Mesendoderm (in vitro differentiated cells): ENCODE measurements at regions not wholly inside any gene's neighbourhood (a gene's known extent, or its start where the extent isn't known, plus 50 kb on each side); places are given as distances from the start of the nearest gene placed in this dataset.

Experiments
- DNase-seq: peaks from one replicate; pipeline ENCODE4 v3.0.0; 2013
- H2AK5ac ChIP-seq: 2 replicates; pipeline ENCODE4 v1.6.1; 2013; ENCODE audit warnings: low read length, inconsistent platforms
- H2BK120ac ChIP-seq: 2 replicates; pipeline ENCODE4 v1.6.1; 2013; ENCODE audit warnings: low read depth, mild to moderate bottlenecking, low read length, moderate library complexity, mixed read lengths
- H2BK15ac ChIP-seq: replicated peaks from 2 replicates; pipeline ENCODE4 v1.6.1; 2013; ENCODE audit warnings: low read depth, mild to moderate bottlenecking, moderate library complexity
- H2BK5ac ChIP-seq: 2 replicates; pipeline ENCODE4 v1.6.1; 2013; ENCODE audit warnings: low read length, inconsistent platforms
- H3K18ac ChIP-seq: 2 replicates; pipeline ENCODE4 v1.6.1; 2013; ENCODE audit warnings: mild to moderate bottlenecking, low read length, mixed read lengths
- H3K23ac ChIP-seq: one replicate; pipeline ENCODE4 v1.6.1; 2013; ENCODE audit warnings: low read length
- H3K27ac ChIP-seq: 2 replicates; pipeline ENCODE4 v1.5.1; 2013; ENCODE audit warnings: low read depth, mild to moderate bottlenecking, inconsistent platforms, low read length, moderate library complexity
- H3K27me3 ChIP-seq: 2 replicates; pipeline ENCODE4 v1.6.1; 2013; ENCODE audit warnings: low read length, control low read depth, mild to moderate bottlenecking, inconsistent platforms; ENCODE audit not compliant: insufficient read depth, poor library complexity
- H3K36me3 ChIP-seq: 2 replicates; pipeline ENCODE4 v1.6.1; 2013; ENCODE audit warnings: low read length, inconsistent platforms; ENCODE audit not compliant: control insufficient read depth, insufficient read depth
- H3K4ac ChIP-seq: one replicate; pipeline ENCODE4 v1.6.1; 2013; ENCODE audit warnings: low read depth, mild to moderate bottlenecking, low read length, moderate library complexity
- H3K4me1 ChIP-seq: 2 replicates; pipeline ENCODE4 v1.6.1; 2013; ENCODE audit warnings: low read depth, low read length, inconsistent platforms; ENCODE audit not compliant: control insufficient read depth
- H3K4me2 ChIP-seq: 2 replicates; pipeline ENCODE4 v1.6.1; 2013; ENCODE audit warnings: low read length
- H3K4me3 ChIP-seq: 2 replicates; pipeline ENCODE4 v1.5.1; 2013; ENCODE audit warnings: mild to moderate bottlenecking, low read length
- H3K56ac ChIP-seq: one replicate; pipeline ENCODE4 v1.6.1; 2013; ENCODE audit warnings: low read length
- H3K79me1 ChIP-seq: 2 replicates; pipeline ENCODE4 v1.6.1; 2013; ENCODE audit warnings: low read length, inconsistent platforms
- H3K79me2 ChIP-seq: 2 replicates; pipeline ENCODE4 v1.6.1; 2013; ENCODE audit warnings: mild to moderate bottlenecking, low read length; ENCODE audit not compliant: control insufficient read depth, insufficient read depth
- H3K9ac ChIP-seq: 2 replicates; pipeline ENCODE4 v1.6.1; 2013; ENCODE audit warnings: low read length, inconsistent platforms
- H4K5ac ChIP-seq: one replicate; pipeline ENCODE4 v1.6.1; 2013; ENCODE audit warnings: low read length
- H4K8ac ChIP-seq: one replicate; pipeline ENCODE4 v1.6.1; 2013; ENCODE audit warnings: low read depth, mild to moderate bottlenecking, control low read depth, low read length, moderate library complexity
- WGBS: extraction: QIAGEN DNeasy Blood & Tissue Kit; methylation state at CpG from one replicate; pipeline ENCODE4 v1.1.7; 2013; ENCODE audit warnings: low lambda C conversion rate, missing lambda C conversion rate; ENCODE audit not compliant: insufficient coverage; ENCODE audit errors: extremely low coverage; 5-methylcytosine and 5-hydroxymethylcytosine counted together

GRCh38 chr3:144317961-144318360, 346.3 kb downstream of the DIPK2A start:
- WGBS: no CpG with 5 or more reads among the region's 2 CpGs
- H3K18ac ChIP-seq: no peak overlapping the region
- no peak overlapping the region for H2BK5ac ChIP-seq

GRCh38 chr3:144324076-144324475, 352.5 kb downstream of the DIPK2A start:
- no peaks in the 10 kb centered on the region for H3K79me2 ChIP-seq
- no peak overlapping the region for H3K4me3 ChIP-seq
- no peak overlapping the region for H4K8ac ChIP-seq
- no peak overlapping the region for H3K9ac ChIP-seq
- no peaks in the 10 kb centered on the region for H3K36me3 ChIP-seq
- H2BK5ac ChIP-seq: no peak overlapping the region
- no peaks in the 10 kb centered on the region for H3K27me3 ChIP-seq
- no CpG with 5 or more reads among the region's 2 CpGs for WGBS
- no peak overlapping the region for H3K4ac ChIP-seq
- H2BK15ac ChIP-seq: no peak overlapping the region
- no peaks in the 10 kb centered on the region for H3K79me1 ChIP-seq
- no peak overlapping the region for H3K27ac ChIP-seq
- no peak for DNase-seq
- H3K18ac ChIP-seq: no peak overlapping the region
- H2BK120ac ChIP-seq: no peak overlapping the region
- H4K5ac ChIP-seq: no peak overlapping the region
- H3K56ac ChIP-seq: no peak overlapping the region
- H3K23ac ChIP-seq: no peak overlapping the region
- no peaks in the 10 kb centered on the region for H3K4me1 ChIP-seq
- H2AK5ac ChIP-seq: no peak overlapping the region
- no peak overlapping the region for H3K4me2 ChIP-seq

More at GRCh38 chr3:144317961-144318360, 346.3 kb downstream of the DIPK2A start:
- Histone ChIP-seq H3K4ac (no peak overlapping the region), H2BK15ac (no peak overlapping the region), H3K4me1 (no peaks in the 10 kb centered on the region), H3K56ac (no peak overlapping the region), H3K23ac (no peak overlapping the region), H3K27me3 (no peaks in the 10 kb centered on the region), H3K36me3 (no peaks in the 10 kb centered on the region), H3K27ac (no peak overlapping the region), H3K4me2 (no peak overlapping the region), H3K79me2 (no peaks in the 10 kb centered on the region), H2BK120ac (no peak overlapping the region), H2AK5ac (no peak overlapping the region), H4K5ac (no peak overlapping the region), H4K8ac (no peak overlapping the region), H3K4me3 (no peak overlapping the region), H3K79me1 (no peaks in the 10 kb centered on the region), H3K9ac (no peak overlapping the region)
- DNase-seq: no peak

GRCh38 chr3:144332868-144333267, 361.2 kb downstream of the DIPK2A start:
- Histone ChIP-seq H3K27ac (no peak overlapping the region), H3K4ac (no peak overlapping the region), H3K9ac (no peak overlapping the region), H3K27me3 (no peaks in the 10 kb centered on the region), H2AK5ac (no peak overlapping the region), H3K56ac (no peak overlapping the region), H3K79me2 (no peaks in the 10 kb centered on the region), H3K23ac (no peak overlapping the region), H3K4me3 (no peak overlapping the region), H3K36me3 (no peaks in the 10 kb centered on the region), H4K8ac (no peak overlapping the region), H3K4me1 (no peaks in the 10 kb centered on the region), H3K18ac (no peak overlapping the region), H3K4me2 (no peak overlapping the region), H3K79me1 (no peaks in the 10 kb centered on the region), H2BK15ac (no peak overlapping the region), H4K5ac (no peak overlapping the region), H2BK120ac (no peak overlapping the region), H2BK5ac (no peak overlapping the region)
- no CpG with 5 or more reads among the region's 3 CpGs for WGBS
- no peak for DNase-seq

GRCh38 chr3:144341471-144341870, 369.8 kb downstream of the DIPK2A start:
- Histone ChIP-seq H3K23ac (no peak overlapping the region), H3K79me2 (no peaks in the 10 kb centered on the region), H3K56ac (no peak overlapping the region), H3K9ac (no peak overlapping the region), H3K27me3 (peaks cover 2% of the 10 kb centered on the region), H2BK120ac (no peak overlapping the region), H3K4me2 (no peak overlapping the region), H3K4me3 (no peak overlapping the region), H3K36me3 (no peaks in the 10 kb centered on the region), H3K79me1 (no peaks in the 10 kb centered on the region), H3K4ac (no peak overlapping the region), H3K18ac (no peak overlapping the region), H3K27ac (no peak overlapping the region), H2AK5ac (no peak overlapping the region), H2BK5ac (no peak overlapping the region), H2BK15ac (no peak overlapping the region), H4K5ac (no peak overlapping the region), H4K8ac (no peak overlapping the region), H3K4me1 (no peaks in the 10 kb centered on the region)
- no peak for DNase-seq
- WGBS: no CpG with 5 or more reads among the region's 4 CpGs

- no peak overlapping the region for H2BK120ac ChIP-seq
- no peak overlapping the region for H3K9ac ChIP-seq
- H3K4me3 ChIP-seq: no peak overlapping the region
- no peak overlapping the region for H2BK5ac ChIP-seq
- H3K4me2 ChIP-seq: no peak overlapping the region
- H4K8ac ChIP-seq: no peak overlapping the region
- peaks cover 2% of the 10 kb centered on the region for H3K27me3 ChIP-seq
- no peaks in the 10 kb centered on the region for H3K4me1 ChIP-seq
- no peak overlapping the region for H3K18ac ChIP-seq
- DNase-seq: no peak
- H3K27ac ChIP-seq: no peak overlapping the region
- H3K79me1 ChIP-seq: no peaks in the 10 kb centered on the region
- H2AK5ac ChIP-seq: no peak overlapping the region
- H3K79me2 ChIP-seq: no peaks in the 10 kb centered on the region
- no peak overlapping the region for H4K5ac ChIP-seq
- WGBS: no CpG with 5 or more reads among the region's 9 CpGs
- H3K56ac ChIP-seq: no peak overlapping the region
- H3K36me3 ChIP-seq: no peaks in the 10 kb centered on the region
- H2BK15ac ChIP-seq: no peak overlapping the region
- no peak overlapping the region for H3K4ac ChIP-seq
- no peak overlapping the region for H3K23ac ChIP-seq
These were observed 371.7 kb downstream of the DIPK2A start for GRCh38 chr3:144343343-144343742.

- no peak for DNase-seq
- Histone ChIP-seq H4K8ac (no peak overlapping the region), H3K4me3 (no peak overlapping the region), H3K4me1 (no peaks in the 10 kb centered on the region), H3K23ac (no peak overlapping the region), H3K27me3 (peaks cover 2% of the 10 kb centered on the region), H2BK15ac (no peak overlapping the region), H2BK5ac (no peak overlapping the region), H3K36me3 (no peaks in the 10 kb centered on the region), H3K79me2 (no peaks in the 10 kb centered on the region), H3K79me1 (no peaks in the 10 kb centered on the region), H3K4ac (no peak overlapping the region), H4K5ac (no peak overlapping the region), H3K27ac (no peak overlapping the region), H2BK120ac (no peak overlapping the region), H3K56ac (no peak overlapping the region), H3K9ac (no peak overlapping the region), H2AK5ac (no peak overlapping the region), H3K18ac (no peak overlapping the region), H3K4me2 (no peak overlapping the region)
- no CpG with 5 or more reads among the region's 7 CpGs for WGBS
These were observed 372.2 kb downstream of the DIPK2A start for GRCh38 chr3:144343777-144344176.
